PC-9 (cell line): ENCODE measurements at regions not wholly inside any gene's neighbourhood (a gene's known extent, or its start where the extent isn't known, plus 50 kb on each side); places are given as distances from the start of the nearest gene placed in this dataset.
A peak's percentile ranks its signal among the peaks of the same experiment; 100 is the strongest.

Experiments used
- BruUV-seq: library from RNA; stranded (reverse); fragments of 400-500 nt; replicated peaks from 2 replicates; lab custom pipeline; 2021; lab: Mats Ljungman, UMichigan
- CTCF ChIA-PET: fragments of 300-600 bp; sonication (Branson Sonifier 250); formaldehyde crosslinking; loops from one replicate; lab custom pipeline; 2022; ENCODE audit warnings: antibody characterized with exemption; lab: Charles Lee
- POLR2A ChIA-PET: fragments of 300-600 bp; sonication (Branson Sonifier 250); formaldehyde crosslinking; loops from one replicate; lab custom pipeline; 2022; ENCODE audit warnings: antibody characterized with exemption; ENCODE audit not compliant: unreplicated experiment; lab: Charles Lee
- DNase-seq, 2 experiments: peaks; one replicate each; pipeline versions ENCODE4 v3.0.0 to v3.0.0-alpha.2; 2015 to 2022; ENCODE audit warnings: mixed read lengths in 1 of 2
- H2AFZ ChIP-seq: fragments of 200-600 bp; sonication (generic); 2 replicates; pipeline ENCODE4 v1.8.1; 2017; ENCODE audit warnings: antibody characterized with exemption
- H3F3A ChIP-seq: fragments of 200-600 bp; sonication (generic); 2 replicates; pipeline ENCODE4 v1.8.1; 2017; ENCODE audit warnings: antibody characterized with exemption, mild to moderate bottlenecking, low read depth; ENCODE audit not compliant: insufficient read depth
- H3K27ac ChIP-seq: fragments of 200-600 bp; sonication (generic); 2 replicates; pipeline ENCODE4 v1.6.1; 2016; ENCODE audit warnings: mixed run types
- H3K27me3 ChIP-seq: fragments of 200-600 bp; sonication (generic); 2 replicates; pipeline ENCODE4 v1.6.1; 2016; ENCODE audit warnings: low read depth, mixed run types; ENCODE audit not compliant: insufficient read depth
- H3K36me3 ChIP-seq: fragments of 200-600 bp; sonication (generic); 2 replicates; pipeline ENCODE4 v1.6.1; 2016; ENCODE audit warnings: low read depth, mixed run types
- H3K4me1 ChIP-seq: fragments of 200-600 bp; sonication (generic); replicated peaks from 2 replicates; pipeline ENCODE4 v1.6.1; 2016; ENCODE audit warnings: mixed run types; ENCODE audit not compliant: insufficient read depth
- H3K4me2 ChIP-seq: fragments of 200-600 bp; sonication (generic); 2 replicates; pipeline ENCODE4 v1.6.1; 2017; ENCODE audit warnings: mixed run types
- H3K4me3 ChIP-seq: fragments of 200-600 bp; sonication (generic); 2 replicates; pipeline ENCODE4 v1.6.1; 2016; ENCODE audit warnings: mixed run types
- H3K79me2 ChIP-seq: fragments of 200-600 bp; sonication (generic); 2 replicates; pipeline ENCODE4 v1.6.1; 2017; ENCODE audit warnings: low read depth, mixed run types
- H3K9me2 ChIP-seq: fragments of 200-600 bp; sonication (generic); 2 replicates; pipeline ENCODE4 v1.8.1; 2017; ENCODE audit warnings: mild to moderate bottlenecking; ENCODE audit not compliant: insufficient read depth
- H3K9me3 ChIP-seq: fragments of 200-600 bp; sonication (generic); 2 replicates; pipeline ENCODE4 v1.8.1; 2016; ENCODE audit warnings: low read depth; ENCODE audit not compliant: insufficient read depth
- H4K20me1 ChIP-seq: fragments of 200-600 bp; sonication (generic); 2 replicates; pipeline ENCODE4 v1.8.1; 2017; ENCODE audit not compliant: insufficient read depth
- CTCF ChIP-seq: fragments of 200-600 bp; sonication (generic); conservative IDR thresholded peaks from 2 replicates; pipeline ENCODE4 v1.6.1; 2017; ENCODE audit warnings: mixed run types, antibody characterized with exemption, mild to moderate bottlenecking, moderate library complexity
- EZH2 ChIP-seq: fragments of 200-600 bp; sonication (generic); IDR thresholded peaks from 2 replicates; pipeline ENCODE4 v1.8.0; 2017; ENCODE audit warnings: antibody characterized with exemption, low read depth
- intact Hi-C: fragments of 100-400 bp; cut with micrococcal nuclease; formaldehyde crosslinking; loops from one replicate; pipeline ENCODE4 v1.10.0; 2022; ENCODE audit not compliant: unreplicated experiment

DNA sequence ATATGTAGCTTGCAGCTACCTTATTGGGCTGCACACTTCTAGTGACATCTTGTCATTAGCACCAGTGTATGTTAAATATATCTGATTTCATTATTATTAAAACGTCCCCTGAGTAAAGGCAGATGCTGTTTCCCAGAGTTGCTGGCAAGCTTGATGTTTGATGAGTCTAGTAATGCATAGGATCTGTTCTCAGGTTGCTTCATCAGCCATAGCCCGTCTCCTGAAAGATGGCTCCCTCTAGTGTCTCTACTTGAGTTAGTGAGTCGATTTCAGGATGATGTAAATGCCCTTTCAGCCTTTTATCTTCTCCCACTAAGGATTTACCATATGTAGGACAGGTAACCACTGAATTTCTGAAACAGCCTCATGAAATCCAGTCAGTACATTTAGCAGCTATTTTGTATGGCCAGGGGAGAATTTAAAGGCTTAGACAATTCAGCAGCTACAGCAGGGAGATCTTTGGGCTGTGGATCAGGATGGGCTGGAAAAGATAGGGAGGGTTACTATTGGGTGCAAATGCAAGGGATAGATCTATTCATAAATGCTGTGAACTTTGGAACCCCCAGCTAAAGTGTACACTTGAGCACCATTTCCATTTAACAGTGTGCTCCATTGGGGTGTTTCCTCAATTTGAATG is 376.3 kb downstream of the CNTNAP4 start:
- TF ChIP-seq CTCF (peak; percentile 70), EZH2 (no peak)
- no peak overlapping the region for H3K4me3 ChIP-seq
- H3K79me2 ChIP-seq, result no peaks in the 10 kb centered on the region
- H3K4me1 ChIP-seq, result no peaks in the 10 kb centered on the region
- ChIA-PET POLR2A (interaction anchor here (0.6 kb wide), 1 partner anchor 107 kb away, joined by 3 read pairs; no protein-coding TSS in a partner anchor), CTCF (no interaction called here)
- H3K27me3 ChIP-seq, result 0 out of 2 replicates have a peak, but pooled peaks cover under 1% of the 10 kb centered on the region
- BruUV-seq, result no TSS peak
- no peaks in the 10 kb centered on the region for H3K36me3 ChIP-seq
- no peaks in the 10 kb centered on the region for H3K9me3 ChIP-seq
- H2AFZ ChIP-seq, result no peak overlapping the region
- no peaks in the 10 kb centered on the region for H4K20me1 ChIP-seq
- intact Hi-C loops, result loop anchor here (5.0 to 10.0 kb wide), 2 partner anchors 521 to 866 kb away; no protein-coding TSS in a partner anchor
- H3K9me2 ChIP-seq, result no peaks in the 10 kb centered on the region
- peak; percentile 4 to 39 for DNase-seq
- no peaks in the 10 kb centered on the region for H3F3A ChIP-seq
- H3K4me2 ChIP-seq, result no peak overlapping the region
- no peak overlapping the region for H3K27ac ChIP-seq

- H3K36me3 ChIP-seq, result no peaks in the 10 kb centered on the region
- no peak overlapping the region for H3K4me2 ChIP-seq
- no peaks in the 10 kb centered on the region for H3K9me3 ChIP-seq
- ChIA-PET CTCF (no interaction called here), POLR2A (no interaction called here)
- H3K27me3 ChIP-seq, result no peaks in the 10 kb centered on the region
- intact Hi-C loops, result loop anchor here (5.0 to 10.0 kb wide), 2 partner anchors 521 to 867 kb away; no protein-coding TSS in a partner anchor
- no peaks in the 10 kb centered on the region for H3K9me2 ChIP-seq
- H3K79me2 ChIP-seq, result no peaks in the 10 kb centered on the region
- H2AFZ ChIP-seq, result no peak overlapping the region
- BruUV-seq, result no TSS peak
- no peaks in the 10 kb centered on the region for H3F3A ChIP-seq
- TF ChIP-seq EZH2 (no peak), CTCF (no peak)
- H3K4me3 ChIP-seq, result no peak overlapping the region
- no peak overlapping the region for H3K27ac ChIP-seq
- H4K20me1 ChIP-seq, result no peaks in the 10 kb centered on the region
- no peak for DNase-seq
- no peaks in the 10 kb centered on the region for H3K4me1 ChIP-seq
Observed at GRCh38 chr16:76654088-76654820, 377.1 kb downstream of the CNTNAP4 start.

DNA sequence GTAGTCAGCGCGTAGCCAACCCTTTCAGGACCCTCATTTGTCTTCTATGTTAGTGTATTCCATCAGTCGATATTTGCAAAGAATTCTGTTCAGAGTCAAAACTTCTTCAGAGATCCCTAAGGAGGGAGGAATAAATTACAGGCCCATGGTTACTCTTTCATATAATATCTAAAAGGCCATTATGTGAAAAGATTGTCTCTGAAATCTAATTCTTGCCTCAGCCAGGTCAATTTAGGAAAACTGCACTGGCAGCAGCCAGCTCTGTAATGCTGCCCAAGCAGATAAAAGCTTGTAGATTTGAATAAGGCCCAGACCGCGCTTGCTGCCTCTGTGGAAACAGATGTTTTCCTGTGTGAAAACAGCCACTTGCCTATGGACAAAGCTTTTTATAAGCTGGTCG is 379.8 kb downstream of the CNTNAP4 start:
- Histone ChIP-seq H3F3A (no peaks in the 10 kb centered on the region), H3K27ac (no peak overlapping the region), H3K27me3 (no peaks in the 10 kb centered on the region), H4K20me1 (no peaks in the 10 kb centered on the region), H3K4me1 (no peaks in the 10 kb centered on the region), H3K4me2 (no peak overlapping the region), H3K4me3 (no peak overlapping the region), H3K9me3 (no peaks in the 10 kb centered on the region), H3K79me2 (no peaks in the 10 kb centered on the region), H2AFZ (no peak overlapping the region), H3K36me3 (no peaks in the 10 kb centered on the region), H3K9me2 (no peaks in the 10 kb centered on the region; the same call in 1 of the 2 replicates)
- no peak for DNase-seq
- intact Hi-C loops, result loop anchor here (10.0 kb wide), 1 partner anchor 518 kb away; no protein-coding TSS in a partner anchor
- POLR2A ChIA-PET, result no interaction called here
- no TSS peak for BruUV-seq
- TF ChIP-seq EZH2, result no peak
- CTCF ChIA-PET, result no interaction called here
